ENCODE measurements at regions not wholly inside any gene's neighbourhood (a gene's known extent, or its start where the extent isn't known, plus 50 kb on each side); places are given as distances from the start of the nearest gene placed in this dataset.

DNA sequence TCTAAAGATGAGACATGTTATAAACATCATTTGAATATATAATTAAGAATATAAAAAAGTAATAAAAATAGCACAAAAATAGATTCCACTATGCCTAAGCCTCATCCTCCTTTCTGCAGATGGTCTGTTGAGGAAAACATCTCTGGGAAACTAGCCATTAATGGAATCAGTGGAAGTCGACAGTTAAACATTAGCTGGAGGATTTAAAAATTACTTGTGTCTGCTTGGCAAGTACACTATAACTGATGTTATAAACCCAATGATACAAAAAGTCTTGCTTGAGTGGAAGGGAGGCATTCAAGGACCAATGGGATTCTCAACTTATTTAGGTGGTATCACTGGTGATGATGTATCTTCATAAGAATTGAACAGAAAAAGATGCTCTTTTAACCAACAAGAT lies 1598.3 kb downstream of the PCDH18 start:
- ChIA-PET CTCF (no interaction called here), POLR2A (no interaction called here), RAD21 (ENCODE audit: low non-redundant PET in 1 of 2, low total read pairs in 2 of 2, uncharacterized antibody in 2 of 2, unreplicated experiment in 2 of 2) (no interaction called here)
- DNase-seq (ENCODE audit: low read depth, low spot score) (no peak), ATAC-seq (no peak)
- intact Hi-C loops (cut with micrococcal nuclease) = no loop called here
- no TSS peak for BruUV-seq (replicated peaks)
- Histone ChIP-seq H3K9me2 (ENCODE audit: insufficient read depth) (no peaks in the 10 kb centered on the region), H3K9ac (ENCODE audit: low read length) (no peak overlapping the region), H3K27ac (ENCODE audit: low read depth, low read length) (no peak overlapping the region), H3K4me2 (ENCODE audit: low read length) (no peak overlapping the region), H3K4me3 (replicated peaks in 1 of 2; ENCODE audit: low read depth in 1 of 2, low read length in 2 of 2) (no peak overlapping the region), H3K79me2 (ENCODE audit: insufficient read depth, low read length) (no peaks in the 10 kb centered on the region), H4K20me1 (ENCODE audit: insufficient read depth) (no peaks in the 10 kb centered on the region), H2AFZ (ENCODE audit: low read depth, low read length, poor library complexity, severe bottlenecking) (no peak overlapping the region), H3K27me3 (ENCODE audit: insufficient read depth, low read length) (no peaks in the 10 kb centered on the region), H3K36me3 (ENCODE audit: control insufficient read depth in 1 of 2, insufficient read depth in 2 of 2, low read length in 2 of 2) (no peaks in the 10 kb centered on the region), H3K4me1 (ENCODE audit: control insufficient read depth in 1 of 2, insufficient read depth in 2 of 2, low read length in 2 of 2) (no peaks in the 10 kb centered on the region), H3K9me3 (ENCODE audit: control insufficient read depth in 1 of 2, insufficient read depth in 1 of 2, low read depth in 1 of 2, low read length in 2 of 2) (no peaks in the 10 kb centered on the region)
- no peak for TF ChIP-seq ZFX (IDR thresholded peaks at IDR 0.05)
- TF ChIP-seq TCF7L2 (IDR thresholded peaks at IDR 0.05; ENCODE audit: borderline replicate concordance, extremely low read depth, insufficient read depth, insufficient read length) = no peak
- TF ChIP-seq, protein P1, sequence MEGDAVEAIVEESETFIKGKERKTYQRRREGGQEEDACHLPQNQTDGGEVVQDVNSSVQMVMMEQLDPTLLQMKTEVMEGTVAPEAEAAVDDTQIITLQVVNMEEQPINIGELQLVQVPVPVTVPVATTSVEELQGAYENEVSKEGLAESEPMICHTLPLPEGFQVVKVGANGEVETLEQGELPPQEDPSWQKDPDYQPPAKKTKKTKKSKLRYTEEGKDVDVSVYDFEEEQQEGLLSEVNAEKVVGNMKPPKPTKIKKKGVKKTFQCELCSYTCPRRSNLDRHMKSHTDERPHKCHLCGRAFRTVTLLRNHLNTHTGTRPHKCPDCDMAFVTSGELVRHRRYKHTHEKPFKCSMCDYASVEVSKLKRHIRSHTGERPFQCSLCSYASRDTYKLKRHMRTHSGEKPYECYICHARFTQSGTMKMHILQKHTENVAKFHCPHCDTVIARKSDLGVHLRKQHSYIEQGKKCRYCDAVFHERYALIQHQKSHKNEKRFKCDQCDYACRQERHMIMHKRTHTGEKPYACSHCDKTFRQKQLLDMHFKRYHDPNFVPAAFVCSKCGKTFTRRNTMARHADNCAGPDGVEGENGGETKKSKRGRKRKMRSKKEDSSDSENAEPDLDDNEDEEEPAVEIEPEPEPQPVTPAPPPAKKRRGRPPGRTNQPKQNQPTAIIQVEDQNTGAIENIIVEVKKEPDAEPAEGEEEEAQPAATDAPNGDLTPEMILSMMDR (IDR thresholded peaks at IDR 0.05 in 2 of 3, conservative IDR thresholded peaks at IDR 0.05 in 1 of 3; ENCODE audit: borderline replicate concordance in 1 of 3, insufficient read depth in 1 of 3, low read depth in 2 of 3, low read length in 2 of 3) = no peak
- TF ChIP-seq POLR2A (IDR thresholded peaks at IDR 0.05; ENCODE audit: borderline replicate concordance, extremely low read depth, insufficient read depth, insufficient read length) = no peak
- TF ChIP-seq ELF1 (IDR thresholded peaks at IDR 0.05; ENCODE audit: borderline replicate concordance, low read depth) = no peak
- no peak for TF ChIP-seq SP1 (IDR thresholded peaks at IDR 0.05; ENCODE audit: low read depth)
- no peak for TF ChIP-seq RAD21 (IDR thresholded peaks at IDR 0.05; ENCODE audit: low read depth)
- TF ChIP-seq, protein P2, sequence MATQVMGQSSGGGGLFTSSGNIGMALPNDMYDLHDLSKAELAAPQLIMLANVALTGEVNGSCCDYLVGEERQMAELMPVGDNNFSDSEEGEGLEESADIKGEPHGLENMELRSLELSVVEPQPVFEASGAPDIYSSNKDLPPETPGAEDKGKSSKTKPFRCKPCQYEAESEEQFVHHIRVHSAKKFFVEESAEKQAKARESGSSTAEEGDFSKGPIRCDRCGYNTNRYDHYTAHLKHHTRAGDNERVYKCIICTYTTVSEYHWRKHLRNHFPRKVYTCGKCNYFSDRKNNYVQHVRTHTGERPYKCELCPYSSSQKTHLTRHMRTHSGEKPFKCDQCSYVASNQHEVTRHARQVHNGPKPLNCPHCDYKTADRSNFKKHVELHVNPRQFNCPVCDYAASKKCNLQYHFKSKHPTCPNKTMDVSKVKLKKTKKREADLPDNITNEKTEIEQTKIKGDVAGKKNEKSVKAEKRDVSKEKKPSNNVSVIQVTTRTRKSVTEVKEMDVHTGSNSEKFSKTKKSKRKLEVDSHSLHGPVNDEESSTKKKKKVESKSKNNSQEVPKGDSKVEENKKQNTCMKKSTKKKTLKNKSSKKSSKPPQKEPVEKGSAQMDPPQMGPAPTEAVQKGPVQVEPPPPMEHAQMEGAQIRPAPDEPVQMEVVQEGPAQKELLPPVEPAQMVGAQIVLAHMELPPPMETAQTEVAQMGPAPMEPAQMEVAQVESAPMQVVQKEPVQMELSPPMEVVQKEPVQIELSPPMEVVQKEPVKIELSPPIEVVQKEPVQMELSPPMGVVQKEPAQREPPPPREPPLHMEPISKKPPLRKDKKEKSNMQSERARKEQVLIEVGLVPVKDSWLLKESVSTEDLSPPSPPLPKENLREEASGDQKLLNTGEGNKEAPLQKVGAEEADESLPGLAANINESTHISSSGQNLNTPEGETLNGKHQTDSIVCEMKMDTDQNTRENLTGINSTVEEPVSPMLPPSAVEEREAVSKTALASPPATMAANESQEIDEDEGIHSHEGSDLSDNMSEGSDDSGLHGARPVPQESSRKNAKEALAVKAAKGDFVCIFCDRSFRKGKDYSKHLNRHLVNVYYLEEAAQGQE (IDR thresholded peaks at IDR 0.05; ENCODE audit: low read depth) = no peak
- TF ChIP-seq ZNF274 (IDR thresholded peaks at IDR 0.05; ENCODE audit: low read depth, low read length) = no peak
- TF ChIP-seq, protein P3, sequence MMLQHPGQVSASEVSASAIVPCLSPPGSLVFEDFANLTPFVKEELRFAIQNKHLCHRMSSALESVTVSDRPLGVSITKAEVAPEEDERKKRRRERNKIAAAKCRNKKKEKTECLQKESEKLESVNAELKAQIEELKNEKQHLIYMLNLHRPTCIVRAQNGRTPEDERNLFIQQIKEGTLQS (IDR thresholded peaks at IDR 0.05) = no peak
- TF ChIP-seq YY1 (IDR thresholded peaks at IDR 0.05; ENCODE audit: extremely low read depth, insufficient replicate concordance, low read depth, low read length) = no peak
- no peak for TF ChIP-seq POLR2AphosphoS5 (IDR thresholded peaks at IDR 0.05; ENCODE audit: low read depth, low read length)
- TF ChIP-seq SIN3A (IDR thresholded peaks at IDR 0.05; ENCODE audit: low read depth) = no peak
- TF ChIP-seq SRF (IDR thresholded peaks at IDR 0.05; ENCODE audit: low read depth) = no peak
- TF ChIP-seq FOSL1 (IDR thresholded peaks at IDR 0.05; ENCODE audit: low read depth) = no peak
- TF ChIP-seq, protein P4, sequence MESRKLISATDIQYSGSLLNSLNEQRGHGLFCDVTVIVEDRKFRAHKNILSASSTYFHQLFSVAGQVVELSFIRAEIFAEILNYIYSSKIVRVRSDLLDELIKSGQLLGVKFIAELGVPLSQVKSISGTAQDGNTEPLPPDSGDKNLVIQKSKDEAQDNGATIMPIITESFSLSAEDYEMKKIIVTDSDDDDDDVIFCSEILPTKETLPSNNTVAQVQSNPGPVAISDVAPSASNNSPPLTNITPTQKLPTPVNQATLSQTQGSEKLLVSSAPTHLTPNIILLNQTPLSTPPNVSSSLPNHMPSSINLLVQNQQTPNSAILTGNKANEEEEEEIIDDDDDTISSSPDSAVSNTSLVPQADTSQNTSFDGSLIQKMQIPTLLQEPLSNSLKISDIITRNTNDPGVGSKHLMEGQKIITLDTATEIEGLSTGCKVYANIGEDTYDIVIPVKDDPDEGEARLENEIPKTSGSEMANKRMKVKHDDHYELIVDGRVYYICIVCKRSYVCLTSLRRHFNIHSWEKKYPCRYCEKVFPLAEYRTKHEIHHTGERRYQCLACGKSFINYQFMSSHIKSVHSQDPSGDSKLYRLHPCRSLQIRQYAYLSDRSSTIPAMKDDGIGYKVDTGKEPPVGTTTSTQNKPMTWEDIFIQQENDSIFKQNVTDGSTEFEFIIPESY (IDR thresholded peaks at IDR 0.05; ENCODE audit: extremely low read depth, insufficient replicate concordance, low read length) = no peak
- TF ChIP-seq, protein P5, sequence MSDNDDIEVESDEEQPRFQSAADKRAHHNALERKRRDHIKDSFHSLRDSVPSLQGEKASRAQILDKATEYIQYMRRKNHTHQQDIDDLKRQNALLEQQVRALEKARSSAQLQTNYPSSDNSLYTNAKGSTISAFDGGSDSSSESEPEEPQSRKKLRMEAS (IDR thresholded peaks at IDR 0.05) = no peak
- no peak for TF ChIP-seq EZH2phosphoT487 (IDR thresholded peaks at IDR 0.05; ENCODE audit: borderline replicate concordance)
- TF ChIP-seq EZH2 (IDR thresholded peaks at IDR 0.05) = no peak
- TF ChIP-seq CBX3 (IDR thresholded peaks at IDR 0.05; ENCODE audit: low read depth) = no peak

All from HCT116 (cell line).